ENCODE measurements at regions not wholly inside any gene's neighbourhood (a gene's known extent, or its start where the extent isn't known, plus 50 kb on each side); places are given as distances from the start of the nearest gene placed in this dataset.

DNA sequence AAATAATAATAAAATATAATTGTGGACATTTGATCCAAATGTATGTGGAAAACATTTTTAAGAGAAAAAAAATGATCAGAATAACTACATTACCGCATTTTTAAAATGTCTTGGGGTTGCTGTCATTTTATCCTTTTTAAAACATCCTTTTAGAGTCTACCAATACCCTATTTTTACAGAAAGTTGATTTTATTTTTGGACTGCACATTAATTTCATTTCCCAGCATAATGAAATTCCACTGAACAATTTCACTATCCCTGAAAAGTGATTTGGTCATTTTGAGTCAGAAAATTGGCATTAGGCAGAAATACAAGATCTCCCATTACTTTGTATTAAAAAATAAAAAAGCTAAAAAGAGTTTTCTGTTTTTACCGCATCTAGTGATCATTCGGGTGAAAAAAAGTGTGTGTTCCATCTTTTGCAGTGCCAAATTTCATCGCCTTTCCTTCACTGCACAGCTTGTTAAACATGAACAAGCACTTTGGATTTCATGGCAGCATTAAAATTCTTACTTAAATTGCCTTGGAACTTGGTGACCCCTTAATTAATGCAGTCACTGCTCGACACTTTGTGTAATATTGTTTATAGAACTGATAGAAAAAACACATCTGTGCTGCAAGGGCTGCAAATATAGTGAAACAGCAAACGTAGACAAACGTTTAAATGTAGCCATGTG is 611.7 kb downstream of the TSN start:
- Mint-ChIP-seq H3K9me3 (peaks cover 0 to 10% (median 2%) of the 10 kb centered on the region in 7 donors), H3K4me3 (no peak overlapping the region), H3K27ac (no peak overlapping the region), H3K27me3 (ENCODE audit: low read depth in 3 of 3) (peaks cover 0 to 4% (median 0%) of the 10 kb centered on the region in 3 donors), H3K4me1 (no peaks in the 10 kb centered on the region), H3K36me3 (no peaks in the 10 kb centered on the region)
- Histone ChIP-seq H3K36me3 (replicated peaks in 1 of 2; ENCODE audit: control insufficient read depth in 1 of 2, insufficient read depth in 2 of 2, low read length in 2 of 2) (no peaks in the 10 kb centered on the region), H2AFZ (ENCODE audit: insufficient read depth, low read depth, low read length, poor library complexity, severe bottlenecking) (no peak overlapping the region), H4K20me1 (ENCODE audit: insufficient read depth, low read length) (no peaks in the 10 kb centered on the region), H3K9me3 (replicated peaks in 1 of 2; ENCODE audit: control insufficient read depth in 1 of 2, insufficient read depth in 1 of 2, low read length in 2 of 2) (peaks cover 0 to 3% of the 10 kb centered on the region in 2 donors), H3K79me2 (ENCODE audit: insufficient read depth, low read length) (no peaks in the 10 kb centered on the region), H3K27me3 (ENCODE audit: control insufficient read depth in 2 of 2, insufficient read depth in 2 of 2, low read length in 2 of 2) (no peaks in the 10 kb centered on the region), H3K9ac (ENCODE audit: insufficient read depth, low read length, poor library complexity, severe bottlenecking) (no peak overlapping the region), H3K4me1 (ENCODE audit: control insufficient read depth in 1 of 2, insufficient read depth in 2 of 2, low read length in 2 of 2) (no peaks in the 10 kb centered on the region), H3K4me2 (replicated peaks; ENCODE audit: extremely low read depth, low read length, poor library complexity, severe bottlenecking) (no peak overlapping the region), H3K27ac (ENCODE audit: low read depth in 1 of 2, low read length in 2 of 2) (no peak overlapping the region), H3K4me3 (replicated peaks in 1 of 3; ENCODE audit: low read depth in 2 of 3, low read length in 3 of 3) (no peak overlapping the region)
- TF ChIP-seq, protein P1, sequence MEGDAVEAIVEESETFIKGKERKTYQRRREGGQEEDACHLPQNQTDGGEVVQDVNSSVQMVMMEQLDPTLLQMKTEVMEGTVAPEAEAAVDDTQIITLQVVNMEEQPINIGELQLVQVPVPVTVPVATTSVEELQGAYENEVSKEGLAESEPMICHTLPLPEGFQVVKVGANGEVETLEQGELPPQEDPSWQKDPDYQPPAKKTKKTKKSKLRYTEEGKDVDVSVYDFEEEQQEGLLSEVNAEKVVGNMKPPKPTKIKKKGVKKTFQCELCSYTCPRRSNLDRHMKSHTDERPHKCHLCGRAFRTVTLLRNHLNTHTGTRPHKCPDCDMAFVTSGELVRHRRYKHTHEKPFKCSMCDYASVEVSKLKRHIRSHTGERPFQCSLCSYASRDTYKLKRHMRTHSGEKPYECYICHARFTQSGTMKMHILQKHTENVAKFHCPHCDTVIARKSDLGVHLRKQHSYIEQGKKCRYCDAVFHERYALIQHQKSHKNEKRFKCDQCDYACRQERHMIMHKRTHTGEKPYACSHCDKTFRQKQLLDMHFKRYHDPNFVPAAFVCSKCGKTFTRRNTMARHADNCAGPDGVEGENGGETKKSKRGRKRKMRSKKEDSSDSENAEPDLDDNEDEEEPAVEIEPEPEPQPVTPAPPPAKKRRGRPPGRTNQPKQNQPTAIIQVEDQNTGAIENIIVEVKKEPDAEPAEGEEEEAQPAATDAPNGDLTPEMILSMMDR (IDR thresholded peaks at IDR 0.05): no peak
- intact Hi-C loops (cut with micrococcal nuclease): no loop called here
- 80% methylated on average over 1 of the region's 7 CpGs for WGBS (ENCODE audit: insufficient coverage)
- DNase-seq: no peak

DNA sequence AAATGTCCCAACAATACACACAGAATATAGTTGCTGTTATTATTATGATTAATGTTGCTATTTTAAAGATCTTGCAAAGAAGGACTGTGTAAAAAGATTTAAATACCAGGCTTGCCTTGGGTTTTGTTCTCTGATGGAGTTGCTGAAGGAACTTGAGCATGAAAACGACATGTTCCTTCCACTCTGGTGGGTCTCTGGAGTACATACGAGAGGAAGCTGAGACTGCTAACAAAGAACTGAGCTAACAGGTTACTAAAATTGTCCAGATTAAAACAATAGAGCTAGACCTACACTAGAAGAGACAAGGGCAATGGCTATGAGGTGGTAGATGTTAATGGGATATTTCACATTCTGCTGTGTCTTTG is 612.2 kb downstream of the TSN start:
- Mint-ChIP-seq H3K27ac (no peak overlapping the region), H3K27me3 (ENCODE audit: low read depth in 3 of 3) (peaks cover 0 to 3% (median 0%) of the 10 kb centered on the region in 3 donors), H3K36me3 (no peaks in the 10 kb centered on the region), H3K4me3 (no peak overlapping the region), H3K4me1 (no peaks in the 10 kb centered on the region), H3K9me3 (peaks cover 1 to 11% (median 4%) of the 10 kb centered on the region in 7 donors)
- Histone ChIP-seq H3K79me2 (ENCODE audit: insufficient read depth, low read length) (no peaks in the 10 kb centered on the region), H3K4me1 (ENCODE audit: control insufficient read depth in 1 of 2, insufficient read depth in 2 of 2, low read length in 2 of 2) (no peaks in the 10 kb centered on the region), H3K4me2 (replicated peaks; ENCODE audit: extremely low read depth, low read length, poor library complexity, severe bottlenecking) (no peak overlapping the region), H3K27me3 (ENCODE audit: control insufficient read depth in 2 of 2, insufficient read depth in 2 of 2, low read length in 2 of 2) (no peaks in the 10 kb centered on the region), H4K20me1 (ENCODE audit: insufficient read depth, low read length) (no peaks in the 10 kb centered on the region), H2AFZ (ENCODE audit: insufficient read depth, low read depth, low read length, poor library complexity, severe bottlenecking) (no peak overlapping the region), H3K4me3 (replicated peaks in 1 of 3; ENCODE audit: low read depth in 2 of 3, low read length in 3 of 3) (no peak overlapping the region), H3K9me3 (replicated peaks in 1 of 2; ENCODE audit: control insufficient read depth in 1 of 2, insufficient read depth in 1 of 2, low read length in 2 of 2) (peaks cover 0 to 3% of the 10 kb centered on the region in 2 donors), H3K9ac (ENCODE audit: insufficient read depth, low read length, poor library complexity, severe bottlenecking) (no peak overlapping the region), H3K27ac (ENCODE audit: low read depth in 1 of 2, low read length in 2 of 2) (no peak overlapping the region), H3K36me3 (replicated peaks in 1 of 2; ENCODE audit: control insufficient read depth in 1 of 2, insufficient read depth in 2 of 2, low read length in 2 of 2) (no peaks in the 10 kb centered on the region)
- no peak for DNase-seq
- TF ChIP-seq, protein P1 (IDR thresholded peaks at IDR 0.05): no peak
- intact Hi-C loops (cut with micrococcal nuclease): no loop called here
- WGBS (ENCODE audit: insufficient coverage): 100% methylated on average over 1 of the region's 2 CpGs
